T-helper 2 cell (primary cell): ENCODE measurements at regions not wholly inside any gene's neighbourhood (a gene's known extent, or its start where the extent isn't known, plus 50 kb on each side); places are given as distances from the start of the nearest gene placed in this dataset.
"Not testable (repeated sequence)": the region's sequence is repeated elsewhere in the genome, so short reads cannot be mapped to it uniquely, and the experiment has no call there.

Experiments used
- DNase-seq, 5 experiments: peaks; one replicate each; pipeline versions ENCODE4 v3.0.0 to v3.0.0-alpha.2; 2012 to 2022

DNA sequence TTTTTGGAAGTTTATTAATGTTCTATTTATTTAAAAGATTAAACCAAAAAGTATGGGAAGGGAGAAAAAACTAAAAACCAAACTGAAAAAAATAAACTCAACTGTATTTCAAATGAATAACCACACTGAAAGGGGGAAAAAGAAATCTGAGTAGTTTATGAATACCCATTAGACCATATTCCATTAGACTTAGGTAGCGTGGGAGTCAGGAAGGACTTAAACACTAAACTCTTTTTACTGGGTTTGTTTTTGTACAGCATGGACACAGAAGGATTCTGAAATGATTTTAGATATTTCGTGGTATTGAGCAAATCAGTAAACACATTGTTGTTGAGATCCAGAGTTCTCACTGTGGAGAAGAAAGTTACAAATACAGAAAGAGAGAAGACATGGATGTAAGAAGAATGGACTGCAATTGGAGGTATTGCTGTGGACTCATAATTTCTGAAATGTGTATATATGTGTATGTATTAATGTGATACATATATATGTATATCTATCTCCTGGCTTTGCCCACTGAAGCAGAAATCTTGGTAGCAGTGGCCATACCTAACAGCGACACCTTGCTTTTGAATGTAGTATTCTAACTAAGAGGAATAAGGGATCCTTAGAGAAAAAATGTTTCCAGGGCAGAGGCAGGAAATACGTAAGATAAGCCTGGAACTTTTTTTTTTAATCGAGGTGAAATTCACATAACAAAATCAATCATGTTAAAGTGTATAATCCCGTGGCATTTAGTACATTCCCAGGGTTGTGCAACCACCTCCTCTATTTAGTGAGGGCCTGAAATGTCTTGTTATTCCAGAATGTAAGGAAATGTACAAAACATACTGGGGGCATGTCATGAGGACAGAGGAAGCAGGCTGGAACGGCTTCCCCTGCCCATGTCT lies 228.8 kb downstream of the SMARCA2 start:
- no peak for DNase-seq

DNA sequence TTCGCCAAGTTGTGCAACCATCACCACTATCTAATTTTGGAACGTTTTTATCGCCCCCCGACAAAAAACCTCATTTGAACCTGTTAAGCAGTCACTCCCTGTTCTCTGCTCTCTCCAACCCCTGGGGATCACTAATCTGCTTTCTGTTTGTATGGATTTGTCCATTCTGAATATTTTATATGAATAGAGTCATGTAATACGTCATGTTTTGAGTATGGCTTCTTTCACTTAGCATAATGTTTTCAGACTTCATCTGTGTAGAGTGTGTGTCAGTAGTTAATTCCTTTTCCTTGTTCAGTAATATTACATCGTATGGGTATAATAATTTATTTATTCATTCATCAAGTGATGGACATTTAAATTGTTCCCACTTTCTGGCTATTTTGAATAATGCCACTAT lies 232.2 kb downstream of the SMARCA2 start:
- DNase-seq: no peak

DNA sequence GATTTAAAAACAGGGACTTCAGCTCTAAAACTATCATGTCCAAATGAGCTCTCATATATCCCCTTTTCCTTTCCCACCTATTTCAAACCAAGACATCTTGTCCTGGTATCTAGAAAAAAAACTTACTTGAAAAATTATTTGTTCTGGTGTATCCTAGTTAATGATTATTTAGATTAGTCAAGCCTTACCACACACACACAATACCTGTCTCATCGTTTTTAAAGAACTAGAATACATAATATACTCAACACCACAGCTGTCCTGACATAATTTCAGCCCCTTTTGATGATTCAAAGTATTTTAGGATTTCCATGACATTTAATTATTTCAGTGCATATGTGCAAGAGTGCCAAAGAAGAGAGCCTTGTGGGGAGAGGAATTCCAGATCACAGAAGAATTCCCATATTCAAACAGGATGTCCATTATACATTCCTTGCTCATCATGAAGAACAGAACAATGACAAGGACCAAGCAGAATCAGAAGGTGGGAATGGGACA lies 233.7 kb downstream of the SMARCA2 start:
- DNase-seq: no peak

DNA sequence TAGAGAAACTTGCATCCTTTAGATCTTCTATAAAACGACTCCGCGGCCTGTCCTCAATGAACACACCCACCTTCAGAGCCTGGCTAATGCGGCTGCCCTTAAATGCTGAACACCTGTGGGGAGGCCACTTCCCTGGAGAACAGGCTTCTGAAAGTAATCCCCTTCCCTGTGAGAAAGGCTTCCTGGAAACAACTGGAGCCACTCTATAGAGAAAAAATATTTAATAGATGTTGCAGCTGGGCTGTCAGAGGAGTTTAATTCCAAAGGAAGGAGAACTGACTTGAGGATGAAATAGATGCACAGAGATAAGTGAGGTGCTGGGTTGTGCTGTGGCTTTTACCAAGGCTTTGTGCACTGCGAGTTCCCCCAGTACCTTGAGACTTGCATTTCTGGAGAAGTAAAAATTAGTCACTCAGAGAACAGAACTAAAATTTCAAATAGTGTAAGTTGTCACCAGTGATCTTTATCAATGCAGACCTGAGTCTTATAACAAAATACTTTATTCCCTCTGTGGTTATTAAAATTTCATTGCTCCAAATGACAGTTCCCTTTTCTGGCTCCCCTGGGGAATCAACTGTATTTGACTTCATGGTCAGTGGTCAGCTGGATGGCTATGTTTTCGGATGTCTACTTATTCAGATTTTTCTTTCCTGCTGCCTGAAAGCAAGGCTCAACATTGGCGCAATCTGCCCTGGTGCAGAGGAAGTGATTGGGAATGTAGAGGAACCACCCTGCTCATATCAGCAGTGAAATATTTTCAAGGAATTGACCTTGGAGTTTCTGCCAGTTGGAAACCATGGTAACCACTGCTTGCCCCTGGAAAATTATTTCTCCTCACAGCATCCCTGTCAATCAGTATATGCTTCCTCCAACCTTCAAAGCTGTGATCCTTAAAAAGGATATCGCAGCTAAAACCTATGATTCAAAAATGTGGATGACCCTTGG lies 238.8 kb downstream of the SMARCA2 start:
- DNase-seq: peak in 1 of 5 experiments; percentile 56

DNA sequence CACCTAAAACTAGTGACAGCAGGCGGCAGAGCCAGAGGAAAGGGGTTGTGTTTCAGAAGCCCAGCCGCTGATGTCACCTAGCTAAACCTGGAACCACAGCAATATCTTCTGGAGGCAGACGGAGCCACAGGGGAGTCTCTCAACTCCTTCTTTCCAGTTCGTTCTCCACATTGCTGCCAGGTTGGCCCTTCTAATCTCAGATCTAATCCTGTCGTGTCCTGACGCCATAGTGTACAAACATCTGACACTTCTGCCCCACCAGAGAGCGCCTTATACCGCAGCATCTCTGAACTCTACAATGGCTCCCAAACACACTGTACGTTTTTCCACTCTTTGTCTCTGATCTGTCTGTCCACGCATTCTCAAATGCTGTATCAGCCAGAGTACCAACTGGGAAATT lies 240.0 kb downstream of the SMARCA2 start:
- DNase-seq: no peak

DNA sequence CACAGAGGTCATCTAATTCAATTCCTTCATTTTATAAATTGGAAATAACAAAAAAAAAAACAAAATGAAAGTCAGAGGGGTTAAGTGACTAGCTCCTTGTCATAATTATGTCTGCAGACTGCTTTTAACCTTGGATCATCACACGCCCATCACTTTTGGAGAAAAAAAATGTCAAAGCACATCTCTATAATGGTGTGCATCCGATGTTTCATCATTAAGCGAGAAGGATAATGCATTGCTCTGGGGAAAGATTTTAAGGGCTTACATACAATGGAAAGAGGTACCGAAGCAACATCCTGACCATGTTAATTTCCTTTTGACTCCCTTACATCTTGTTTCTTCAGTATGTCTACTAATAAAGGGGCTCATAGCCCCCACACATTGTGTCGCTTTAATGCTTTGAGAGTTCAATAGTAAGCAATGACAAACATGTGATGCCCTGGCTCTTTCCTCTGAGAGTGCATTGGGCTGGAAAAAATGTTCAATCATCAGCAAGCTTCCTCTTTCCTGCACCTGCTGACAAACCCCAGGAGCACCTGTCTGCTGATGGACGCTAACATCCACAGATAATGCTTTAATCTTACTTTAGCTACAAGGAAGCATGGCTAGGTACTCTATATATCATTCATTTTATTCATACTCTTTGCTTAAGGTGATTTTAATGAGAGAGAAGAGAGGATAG lies 242.2 kb downstream of the SMARCA2 start:
- no peak for DNase-seq

GRCh38 chr9:2260417-2261306 lies 245.5 kb downstream of the SMARCA2 start:
- no peak for DNase-seq

DNA sequence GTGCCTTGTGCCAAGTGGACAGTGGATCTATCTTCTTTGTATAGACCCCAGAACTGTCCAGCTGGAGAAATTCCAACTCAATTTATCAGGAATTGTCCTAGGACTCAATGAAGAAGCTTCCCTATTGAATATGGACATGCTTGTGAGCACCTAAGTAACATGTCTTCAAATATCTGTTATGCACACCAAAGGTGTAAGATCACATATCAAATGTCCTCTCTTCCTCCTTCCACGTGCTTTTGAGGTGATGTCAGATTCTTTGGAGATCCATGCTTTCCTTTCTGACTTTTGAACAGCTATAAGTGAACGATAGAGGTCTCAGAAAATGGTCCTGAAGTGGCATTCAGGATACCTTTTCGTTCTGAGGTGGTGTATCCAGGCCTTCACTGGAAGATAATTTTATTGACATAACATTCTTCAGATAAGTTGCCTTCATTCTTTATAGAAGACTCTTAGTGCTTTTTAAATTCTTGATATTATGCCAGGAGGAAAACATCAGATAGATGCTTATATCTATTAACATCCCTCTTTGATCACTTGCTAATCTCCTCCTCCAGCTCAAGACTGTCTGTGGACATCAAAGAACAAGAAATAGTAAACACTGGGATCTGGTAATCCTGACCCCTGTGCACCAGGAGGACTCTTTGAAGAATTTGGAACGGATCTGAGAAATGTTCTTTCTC lies 246.4 kb downstream of the SMARCA2 start:
- no peak for DNase-seq

- no peak for DNase-seq
These were observed 247.4 kb downstream of the SMARCA2 start for GRCh38 chr9:2262386-2263071.

DNA sequence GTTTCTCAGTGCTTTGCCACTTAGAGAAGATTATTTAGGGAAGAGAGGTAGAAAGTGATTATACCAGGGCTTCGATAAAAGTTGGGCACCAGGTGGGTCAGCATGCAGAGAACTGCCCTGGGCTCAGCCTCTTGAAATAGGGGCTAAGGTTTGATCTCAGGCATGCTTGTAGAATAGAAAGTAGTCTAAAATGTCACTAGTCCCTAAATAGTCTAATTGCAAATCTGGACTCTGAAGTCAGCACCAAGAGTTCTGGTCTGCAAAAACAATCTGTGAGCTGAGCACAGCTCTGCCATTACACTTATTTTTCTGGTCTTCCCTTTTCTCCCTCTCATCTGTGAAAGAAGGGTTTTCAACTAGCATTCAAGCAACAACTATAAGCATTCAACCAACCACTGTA lies 248.0 kb downstream of the SMARCA2 start:
- DNase-seq: no peak

DNA sequence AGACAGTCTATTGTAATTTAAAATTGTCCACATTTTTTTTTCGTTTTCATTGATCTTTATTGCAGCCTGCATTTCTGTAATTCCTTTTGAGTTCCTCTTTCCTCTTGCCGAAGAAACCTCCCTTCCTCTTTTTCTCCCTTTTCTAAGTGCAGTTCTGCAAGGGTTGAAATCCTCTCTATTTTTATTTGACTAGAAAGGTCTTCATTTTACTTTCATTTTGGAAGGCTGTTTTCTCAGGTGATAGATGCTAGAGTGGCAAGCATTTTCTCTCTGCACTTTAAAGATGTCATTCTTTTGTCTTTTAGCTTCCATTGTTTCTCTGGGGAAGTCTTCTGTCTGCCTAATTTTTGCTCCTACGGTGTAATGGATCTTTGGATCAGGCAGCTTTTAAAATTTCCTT lies 248.5 kb downstream of the SMARCA2 start:
- no peak for DNase-seq

- DNase-seq: no peak
These were observed 248.9 kb downstream of the SMARCA2 start for GRCh38 chr9:2264081-2264480.

GRCh38 chr9:2267181-2267745 lies 252.1 kb downstream of the SMARCA2 start:
- DNase-seq: no peak

DNA sequence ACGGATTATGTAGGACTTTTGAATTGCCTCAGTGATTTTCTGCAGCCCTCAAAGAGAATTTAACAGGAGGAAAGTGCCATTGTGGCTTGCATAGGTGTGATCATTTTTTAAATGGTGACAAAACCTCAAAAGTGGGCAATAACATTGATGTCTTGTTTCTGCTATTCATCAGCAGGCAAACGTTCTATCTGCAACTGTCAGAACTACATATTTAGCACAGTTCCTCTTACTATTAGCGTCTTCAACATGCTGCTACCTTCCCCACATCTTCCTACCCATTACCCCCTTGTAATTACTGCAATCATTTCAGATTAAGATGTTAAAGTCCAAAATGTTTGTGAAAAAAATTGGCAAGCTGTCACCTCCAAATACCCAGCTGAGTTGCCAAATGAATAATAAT lies 254.6 kb downstream of the SMARCA2 start:
- no peak for DNase-seq

GRCh38 chr9:2270565-2270964 lies 255.4 kb downstream of the SMARCA2 start:
- DNase-seq: no peak

DNA sequence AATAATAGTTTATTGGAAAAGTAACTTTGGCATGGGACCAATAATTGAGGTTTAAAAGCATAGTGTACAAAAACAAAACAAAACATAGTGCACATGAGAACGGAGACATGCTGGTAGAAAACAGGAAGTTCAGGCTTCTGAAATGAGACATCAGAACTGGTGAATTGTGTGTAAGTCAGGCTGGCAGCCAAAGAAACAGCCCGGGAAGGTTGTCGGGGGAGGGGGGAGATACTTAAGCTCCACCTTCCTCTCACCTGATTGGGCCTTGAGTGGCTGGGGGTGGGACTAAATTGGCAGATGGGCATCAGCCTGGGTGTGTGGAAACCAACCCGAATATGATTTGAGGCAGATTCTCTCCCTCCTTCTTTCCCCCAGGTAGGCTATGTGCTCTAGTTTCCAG lies 256.3 kb downstream of the SMARCA2 start:
- peak in 1 of 5 experiments; percentile 78 for DNase-seq

DNA sequence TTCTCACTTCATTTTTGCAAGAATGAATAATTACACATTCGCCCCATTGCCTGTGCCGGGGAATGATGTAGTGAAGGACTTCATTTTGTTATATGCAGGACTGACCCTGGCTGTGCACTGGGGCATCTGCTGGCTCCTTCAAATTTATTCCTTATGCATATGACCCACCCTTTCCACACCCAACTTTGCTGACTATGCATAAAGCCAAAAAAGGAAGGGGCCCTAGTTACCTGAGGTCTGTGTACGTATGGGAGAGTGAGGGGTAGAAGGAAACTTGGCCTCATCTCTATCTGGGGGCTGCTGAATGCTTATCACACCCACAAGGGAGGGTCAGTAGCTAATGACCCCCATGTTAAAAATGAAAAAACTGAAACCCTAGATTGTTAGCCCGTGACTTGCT lies 259.6 kb downstream of the SMARCA2 start:
- no peak for DNase-seq

GRCh38 chr9:2276296-2276695 lies 261.1 kb downstream of the SMARCA2 start:
- no peak for DNase-seq

GRCh38 chr9:2277133-2277532 lies 262.0 kb downstream of the SMARCA2 start:
- DNase-seq: not testable (repeated sequence)

DNA sequence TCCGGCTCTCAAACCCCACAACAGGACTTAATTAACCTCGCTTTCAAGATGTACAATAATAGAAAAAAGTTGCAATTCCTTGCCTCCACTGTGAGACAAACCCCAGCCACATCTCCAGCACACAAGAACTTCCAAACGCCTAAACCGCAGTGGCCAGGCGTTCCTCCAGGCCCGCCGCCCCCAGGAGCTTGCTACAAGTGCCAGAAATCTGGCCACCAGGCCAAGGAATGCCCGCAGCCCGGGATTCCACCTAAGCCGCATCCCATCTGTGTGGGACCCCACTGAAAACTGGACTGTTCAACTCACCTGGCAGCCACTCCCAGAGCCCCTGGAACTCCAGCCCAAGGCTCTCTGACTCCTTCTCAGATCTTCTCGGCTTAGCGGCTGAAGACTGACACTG lies 262.5 kb downstream of the SMARCA2 start:
- DNase-seq: not testable (repeated sequence)
